Neuron (in vitro differentiated cells): ENCODE measurements at regions not wholly inside any gene's neighbourhood (a gene's known extent, or its start where the extent isn't known, plus 50 kb on each side); places are given as distances from the start of the nearest gene placed in this dataset.

ENCODE experiments used
- H2AFZ ChIP-seq: one replicate; pipeline ENCODE4 v1.6.1; 2013; ENCODE audit warnings: low read depth, mild to moderate bottlenecking, inconsistent platforms, low read length, moderate library complexity
- H3K27me3 ChIP-seq: one replicate; pipeline ENCODE4 v1.6.1; 2013; ENCODE audit warnings: low read length; ENCODE audit not compliant: insufficient read depth
- H3K36me3 ChIP-seq: one replicate; pipeline ENCODE4 v1.6.1; 2013; ENCODE audit warnings: low read length; ENCODE audit not compliant: insufficient read depth
- H3K4me1 ChIP-seq: one replicate; pipeline ENCODE4 v1.6.1; 2013; ENCODE audit warnings: low read length; ENCODE audit not compliant: insufficient read depth
- H3K4me3 ChIP-seq: 2 replicates; pipeline ENCODE4 v1.5.1; 2013; ENCODE audit warnings: mild to moderate bottlenecking, low read length, moderate library complexity
- H3K9me3 ChIP-seq: one replicate; pipeline ENCODE4 v1.6.1; 2013; ENCODE audit warnings: low read length

GRCh38 chr2:144833075-144833637 is 313.2 kb upstream of the ZEB2 start:
- H3K4me3 ChIP-seq: no peak overlapping the region
- H3K36me3 ChIP-seq: no peaks in the 10 kb centered on the region
- no peaks in the 10 kb centered on the region for H3K27me3 ChIP-seq
- H3K9me3 ChIP-seq: no peaks in the 10 kb centered on the region
- H2AFZ ChIP-seq: no peak overlapping the region
- peaks cover 8% of the 10 kb centered on the region for H3K4me1 ChIP-seq

DNA sequence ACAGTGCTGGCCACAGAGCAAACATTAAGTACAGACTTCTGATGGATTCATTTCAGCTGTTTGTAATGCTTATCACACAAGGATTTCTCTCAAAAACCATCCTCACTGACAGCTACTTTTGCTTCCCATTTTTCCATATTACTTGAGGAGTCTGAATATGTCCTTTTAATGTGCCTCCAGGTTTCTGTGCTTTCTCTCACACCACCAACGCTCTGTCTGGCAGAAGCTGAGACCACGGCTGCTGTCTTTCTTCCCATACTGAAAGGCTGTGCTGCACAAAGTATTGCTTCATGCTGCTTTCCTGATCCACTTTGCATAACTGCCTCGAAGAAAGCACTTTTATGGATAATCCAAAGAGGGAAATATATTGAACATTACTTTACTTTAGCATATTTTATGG is 312.1 kb upstream of the ZEB2 start:
- Histone ChIP-seq H3K36me3 (no peaks in the 10 kb centered on the region), H3K27me3 (no peaks in the 10 kb centered on the region), H3K4me3 (no peak overlapping the region), H2AFZ (no peak overlapping the region), H3K9me3 (no peaks in the 10 kb centered on the region), H3K4me1 (peaks cover 8% of the 10 kb centered on the region)

DNA sequence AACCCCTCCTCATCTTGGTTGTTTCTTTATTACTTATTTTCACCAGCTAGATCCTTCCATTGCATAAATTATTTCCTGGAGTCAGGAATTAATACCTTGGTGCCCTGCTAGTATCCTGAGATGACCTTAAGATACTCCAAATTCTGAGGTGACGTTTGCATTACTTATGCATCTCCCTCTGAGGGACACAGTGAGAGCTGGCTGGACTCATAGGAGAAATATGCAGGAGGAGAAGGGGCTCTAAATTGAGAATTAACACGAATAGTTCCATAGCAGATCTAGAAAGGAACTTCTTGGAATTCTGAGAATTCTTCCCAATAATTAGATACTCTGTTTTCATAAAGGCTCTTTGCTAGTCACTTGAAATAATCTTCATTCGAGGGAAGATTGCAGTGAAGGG is 310.6 kb upstream of the ZEB2 start:
- Histone ChIP-seq H3K27me3 (no peaks in the 10 kb centered on the region), H2AFZ (no peak overlapping the region), H3K4me3 (no peak overlapping the region), H3K4me1 (peaks cover 10% of the 10 kb centered on the region), H3K9me3 (no peaks in the 10 kb centered on the region), H3K36me3 (no peaks in the 10 kb centered on the region)

GRCh38 chr2:144827404-144827803 is 307.5 kb upstream of the ZEB2 start:
- H3K4me3 ChIP-seq: no peak overlapping the region
- no peaks in the 10 kb centered on the region for H3K27me3 ChIP-seq
- no peaks in the 10 kb centered on the region for H3K9me3 ChIP-seq
- H2AFZ ChIP-seq: no peak overlapping the region
- H3K4me1 ChIP-seq: peaks cover 2% of the 10 kb centered on the region
- H3K36me3 ChIP-seq: no peaks in the 10 kb centered on the region

DNA sequence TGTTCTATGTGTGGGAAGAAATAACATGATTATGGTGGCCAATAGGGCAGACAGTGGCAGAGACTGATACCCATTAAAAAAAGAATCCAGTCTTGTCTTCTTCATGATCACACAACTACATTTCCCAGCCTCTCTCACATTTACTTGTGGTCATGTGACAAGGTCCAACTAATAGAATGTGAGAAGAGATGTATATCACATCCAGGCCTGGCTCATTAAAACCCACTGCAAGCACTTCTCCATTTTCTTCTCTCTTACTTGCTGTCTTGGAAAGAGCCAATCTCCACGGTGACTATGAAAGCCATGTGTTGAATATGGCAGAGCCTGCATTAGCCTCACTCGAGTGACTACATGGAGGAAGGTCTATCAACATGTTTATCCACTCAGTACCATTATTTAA is 306.2 kb upstream of the ZEB2 start:
- H3K4me3 ChIP-seq: no peak overlapping the region
- H3K4me1 ChIP-seq: peaks cover 2% of the 10 kb centered on the region
- no peaks in the 10 kb centered on the region for H3K9me3 ChIP-seq
- H3K36me3 ChIP-seq: no peaks in the 10 kb centered on the region
- H2AFZ ChIP-seq: no peak overlapping the region
- H3K27me3 ChIP-seq: no peaks in the 10 kb centered on the region

GRCh38 chr2:144825331-144826020 is 305.6 kb upstream of the ZEB2 start:
- Histone ChIP-seq H3K9me3 (no peaks in the 10 kb centered on the region), H3K36me3 (no peaks in the 10 kb centered on the region), H3K4me3 (no peak overlapping the region), H3K4me1 (peaks cover 2% of the 10 kb centered on the region), H2AFZ (no peak overlapping the region), H3K27me3 (no peaks in the 10 kb centered on the region)

DNA sequence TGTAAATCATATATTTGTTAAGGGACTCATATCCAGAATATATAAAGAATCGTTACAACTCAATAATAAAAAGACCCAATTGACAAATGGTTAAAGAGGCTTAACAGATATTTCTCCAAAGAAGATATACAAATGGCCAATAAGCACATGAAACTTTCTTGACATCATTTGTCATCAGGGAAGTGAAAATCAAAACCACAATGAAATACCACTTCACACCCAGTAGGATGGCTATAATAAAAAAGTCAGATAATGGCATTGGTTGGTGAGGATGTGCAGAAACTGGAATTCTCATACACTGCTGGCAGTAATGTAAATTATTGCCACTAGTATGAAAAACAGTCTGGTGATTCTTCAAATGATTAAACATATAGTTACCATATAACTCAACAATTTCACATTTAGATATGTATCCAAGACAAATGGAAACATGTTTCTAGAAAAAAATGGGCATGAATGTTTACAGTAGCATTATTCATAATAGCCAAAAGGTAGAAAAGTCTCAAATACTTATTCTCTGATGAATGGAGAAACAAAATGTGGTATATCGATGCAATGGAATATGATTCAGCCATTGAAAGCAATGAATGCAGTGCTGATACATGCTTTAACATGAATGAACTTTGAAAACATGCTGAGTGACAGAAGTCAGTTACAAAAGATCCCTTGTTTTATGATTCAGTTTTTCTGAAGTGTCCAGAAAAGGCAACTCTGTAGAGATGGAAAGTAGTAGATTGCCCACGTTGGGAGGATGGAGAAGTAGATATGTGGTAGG is 304.6 kb upstream of the ZEB2 start:
- no peaks in the 10 kb centered on the region for H3K27me3 ChIP-seq
- H3K4me3 ChIP-seq: no peak overlapping the region
- peaks cover 2% of the 10 kb centered on the region for H3K4me1 ChIP-seq
- no peak overlapping the region for H2AFZ ChIP-seq
- no peaks in the 10 kb centered on the region for H3K9me3 ChIP-seq
- H3K36me3 ChIP-seq: no peaks in the 10 kb centered on the region

DNA sequence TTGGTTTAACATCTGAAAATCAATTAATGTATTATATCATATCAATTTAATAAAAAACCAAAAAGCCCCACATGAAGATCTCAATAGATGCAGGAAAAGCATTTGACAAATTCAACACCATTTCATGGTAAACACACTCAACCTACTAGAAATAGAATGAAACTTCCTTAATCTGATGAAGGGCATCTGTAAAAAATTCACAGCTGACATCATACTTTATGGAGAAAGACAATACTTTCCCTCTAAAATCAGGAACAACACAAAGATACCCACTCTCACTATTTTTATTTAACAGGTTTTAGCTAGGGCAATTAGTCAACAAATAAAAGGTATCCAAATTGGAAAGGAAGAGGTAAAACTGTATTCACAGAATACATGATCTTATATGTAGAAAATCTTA is 303.0 kb upstream of the ZEB2 start:
- Histone ChIP-seq H2AFZ (no peak overlapping the region), H3K27me3 (no peaks in the 10 kb centered on the region), H3K9me3 (no peaks in the 10 kb centered on the region), H3K4me1 (peaks cover 2% of the 10 kb centered on the region), H3K36me3 (no peaks in the 10 kb centered on the region), H3K4me3 (no peak overlapping the region)

- Histone ChIP-seq H2AFZ (no peak overlapping the region), H3K36me3 (no peaks in the 10 kb centered on the region), H3K4me1 (peaks cover 24% of the 10 kb centered on the region), H3K27me3 (no peaks in the 10 kb centered on the region), H3K4me3 (no peak overlapping the region), H3K9me3 (no peaks in the 10 kb centered on the region)
These were observed 292.4 kb upstream of the ZEB2 start for GRCh38 chr2:144812288-144812687.

DNA sequence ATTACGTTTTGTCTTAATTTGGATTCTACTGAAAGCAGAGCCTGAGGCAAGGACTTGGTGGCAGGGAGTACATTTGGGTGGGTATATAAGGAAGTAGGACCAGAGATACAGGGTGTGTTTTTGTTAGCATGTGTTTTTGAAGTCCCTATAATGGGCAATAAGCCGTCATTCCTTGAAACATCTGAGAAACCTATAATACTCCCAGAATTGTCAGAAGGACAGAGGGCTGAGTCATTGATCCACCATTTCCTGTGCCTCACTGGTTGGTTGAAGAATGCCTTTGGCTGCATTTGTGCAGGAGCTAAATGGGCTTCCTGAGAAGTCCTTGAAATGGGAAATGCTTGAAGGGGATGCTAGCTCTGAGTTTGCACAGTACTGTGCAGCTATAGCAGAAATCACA is 281.8 kb upstream of the ZEB2 start:
- Histone ChIP-seq H2AFZ (peak overlapping the region; percentile 1), H3K36me3 (no peaks in the 10 kb centered on the region), H3K9me3 (no peaks in the 10 kb centered on the region), H3K4me3 (no peak overlapping the region), H3K27me3 (no peaks in the 10 kb centered on the region), H3K4me1 (peaks cover 13% of the 10 kb centered on the region)

- Histone ChIP-seq H3K27me3 (no peaks in the 10 kb centered on the region), H3K9me3 (no peaks in the 10 kb centered on the region), H2AFZ (no peak overlapping the region), H3K36me3 (no peaks in the 10 kb centered on the region), H3K4me1 (peaks cover 16% of the 10 kb centered on the region), H3K4me3 (no peak overlapping the region)
These were observed 281.4 kb upstream of the ZEB2 start for GRCh38 chr2:144801325-144801724.

DNA sequence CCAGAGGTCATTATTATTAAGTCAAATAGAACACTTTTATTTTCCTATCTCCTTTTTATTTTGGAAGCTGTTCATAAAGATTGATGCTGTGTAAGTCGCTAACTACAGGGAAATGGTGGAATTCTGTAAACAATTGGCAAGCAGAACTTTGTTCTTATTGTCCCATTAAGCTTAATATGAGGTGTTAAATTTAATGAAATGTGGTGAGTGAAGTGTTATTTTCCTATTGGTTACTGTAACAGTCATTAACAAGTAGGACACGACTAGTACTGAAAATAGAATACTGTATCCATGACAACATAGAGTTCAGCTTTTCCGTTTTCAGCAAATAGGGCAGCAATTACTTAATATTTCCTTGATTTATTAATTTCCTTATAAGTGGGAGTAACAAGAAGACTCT is 279.1 kb upstream of the ZEB2 start:
- Histone ChIP-seq H3K4me1 (peaks cover 19% of the 10 kb centered on the region), H3K27me3 (no peaks in the 10 kb centered on the region), H2AFZ (no peak overlapping the region), H3K9me3 (no peaks in the 10 kb centered on the region), H3K4me3 (no peak overlapping the region), H3K36me3 (no peaks in the 10 kb centered on the region)

- Histone ChIP-seq H3K4me1 (peaks cover 18% of the 10 kb centered on the region), H3K36me3 (no peaks in the 10 kb centered on the region), H2AFZ (no peak overlapping the region), H3K4me3 (no peak overlapping the region), H3K9me3 (no peaks in the 10 kb centered on the region), H3K27me3 (no peaks in the 10 kb centered on the region)
These were observed 278.1 kb upstream of the ZEB2 start for GRCh38 chr2:144798034-144798433.
